H1 (cell line): ENCODE measurements at regions not wholly inside any gene's neighbourhood (a gene's known extent, or its start where the extent isn't known, plus 50 kb on each side); places are given as distances from the start of the nearest gene placed in this dataset.

ENCODE experiments used
- CTCF ChIA-PET: fragments of 300-600 bp; sonication (Branson Sonifier 250); formaldehyde crosslinking; loops from one replicate; lab custom pipeline; 2021; ENCODE audit not compliant: partially characterized antibody; lab: Charles Lee
- POLR2A ChIA-PET: fragments of 300-600 bp; sonication (Branson Sonifier 250); formaldehyde crosslinking; loops from one replicate; lab custom pipeline; 2021; ENCODE audit warnings: inconsistent platforms; ENCODE audit not compliant: partially characterized antibody; lab: Charles Lee
- DNase-seq, 2 experiments: peaks; one replicate each; pipeline versions ENCODE4 v3.0.0 to v3.0.0-alpha.2; 2010 to 2022; ENCODE audit warnings: low spot score in 2 of 2, low read depth in 1 of 2, mixed read lengths in 1 of 2
- FAIRE-seq: peaks from 2 replicates; lab custom pipeline; 2011; peaks lifted over from hg19 to GRCh38; lab: Jason Lieb, UNC
- H2AFZ ChIP-seq: 2 replicates; pipeline ENCODE4 v1.8.1; 2012; ENCODE audit warnings: low read length, inconsistent platforms
- H2AK5ac ChIP-seq: 2 replicates; pipeline ENCODE4 v1.6.1; 2013; ENCODE audit warnings: low read depth, low read length
- H2BK120ac ChIP-seq: replicated peaks from 2 replicates; pipeline ENCODE3; 2013; ENCODE audit warnings: low read depth, low read length, inconsistent platforms
- H2BK12ac ChIP-seq: 2 replicates; pipeline ENCODE4 v1.6.1; 2013; ENCODE audit warnings: low read depth, low read length
- H2BK15ac ChIP-seq: 2 replicates; pipeline ENCODE4 v1.6.1; 2013; ENCODE audit warnings: low read length
- H2BK20ac ChIP-seq: 2 replicates; pipeline ENCODE4 v1.6.1; 2013; ENCODE audit warnings: low read length
- H2BK5ac ChIP-seq: 2 replicates; pipeline ENCODE4 v1.6.1; 2013; ENCODE audit warnings: low read depth, low read length
- H3K14ac ChIP-seq: 2 replicates; pipeline ENCODE4 v1.6.1; 2013; ENCODE audit warnings: inconsistent platforms; ENCODE audit not compliant: insufficient read length
- H3K18ac ChIP-seq: 2 replicates; pipeline ENCODE4 v1.6.1; 2013; ENCODE audit warnings: low read length; ENCODE audit errors: extremely low read depth
- H3K23ac ChIP-seq: 2 replicates; pipeline ENCODE4 v1.6.1; 2013; ENCODE audit warnings: inconsistent platforms; ENCODE audit not compliant: insufficient read length
- H3K23me2 ChIP-seq: 2 replicates; pipeline ENCODE4 v1.6.1; 2013; ENCODE audit warnings: low read depth, low read length
- H3K27ac ChIP-seq: 2 replicates; pipeline ENCODE4 v1.6.1; 2011; ENCODE audit warnings: low read depth, low read length, inconsistent platforms
- H3K27me3 ChIP-seq, 4 experiments: replicated peaks in 1 of 4; 1 replicate in 1 of 4; 2 replicates in 3 of 4; pipeline versions ENCODE4 v1.6.1 to v1.8.1; 2011 to 2013; ENCODE audit warnings: low read length in 3 of 4, mild to moderate bottlenecking in 3 of 4, inconsistent platforms in 2 of 4, mixed read lengths in 2 of 4, moderate library complexity in 1 of 4; ENCODE audit not compliant: control insufficient read depth in 3 of 4, insufficient read depth in 3 of 4; ENCODE audit errors: extremely low read depth in 1 of 4
- H3K36me3 ChIP-seq, 4 experiments: 2 replicates each; pipeline versions ENCODE4 v1.6.1 to v1.8.1; 2011 to 2013; ENCODE audit warnings: mild to moderate bottlenecking in 4 of 4, low read length in 3 of 4, moderate library complexity in 2 of 4, control low read depth in 1 of 4, inconsistent platforms in 1 of 4; ENCODE audit not compliant: insufficient read depth in 4 of 4, control insufficient read depth in 2 of 4
- H3K4ac ChIP-seq: replicated peaks from 2 replicates; pipeline ENCODE3; 2013; ENCODE audit warnings: low read length, low read depth, mixed read lengths, inconsistent platforms; ENCODE audit not compliant: insufficient read length
- H3K4me1 ChIP-seq, 4 experiments: replicated peaks in 1 of 4; 1 replicate in 1 of 4; 2 replicates in 3 of 4; pipeline versions ENCODE4 v1.6.1 to v1.8.1; 2011 to 2013; ENCODE audit warnings: low read length in 3 of 4, inconsistent platforms in 2 of 4, mixed read lengths in 1 of 4; ENCODE audit not compliant: insufficient read depth in 4 of 4, control insufficient read depth in 3 of 4
- H3K4me2 ChIP-seq, 2 experiments: 2 replicates each; pipeline versions ENCODE4 v1.6.1 to v1.8.1; 2011 to 2013; ENCODE audit warnings: low read depth in 2 of 2, low read length in 2 of 2, control low read depth in 1 of 2, inconsistent platforms in 1 of 2, mild to moderate bottlenecking in 1 of 2; ENCODE audit not compliant: insufficient read depth in 1 of 2
- H3K4me3 ChIP-seq, 4 experiments: fragments of 200-600, 300-600 bp in 1 of 4; sonication (generic), shearing (Covaris generic), sonication (Bioruptor Twin) in 1 of 4; 2 replicates each; pipeline versions ENCODE4 v1.5.1 to v1.8.1; 2011 to 2016; ENCODE audit warnings: low read length in 4 of 4, low read depth in 3 of 4, control low read depth in 2 of 4, inconsistent platforms in 2 of 4, mild to moderate bottlenecking in 2 of 4, mixed read lengths in 1 of 4, moderate library complexity in 1 of 4; ENCODE audit not compliant: insufficient read depth in 2 of 4; ENCODE audit errors: extremely low read depth in 1 of 4
- H3K56ac ChIP-seq: replicated peaks from 2 replicates; pipeline ENCODE3; 2013; ENCODE audit warnings: low read depth, mild to moderate bottlenecking, mixed read lengths, low read length, inconsistent platforms; ENCODE audit not compliant: insufficient read length
- H3K79me1 ChIP-seq: 2 replicates; pipeline ENCODE4 v1.6.1; 2013; ENCODE audit warnings: low read depth, low read length, control low read depth
- H3K79me2 ChIP-seq, 2 experiments: 2 replicates each; pipeline versions ENCODE4 v1.6.1 to v1.8.1; 2012 to 2013; ENCODE audit warnings: low read length in 2 of 2, mild to moderate bottlenecking in 2 of 2, inconsistent platforms in 1 of 2; ENCODE audit not compliant: insufficient read depth in 2 of 2, control insufficient read depth in 1 of 2
- H3K9ac ChIP-seq, 4 experiments: replicated peaks in 1 of 4; 1 replicate in 1 of 4; 2 replicates in 3 of 4; pipeline versions ENCODE4 v1.6.1 to v1.8.1; 2011 to 2013; ENCODE audit warnings: low read depth in 3 of 4, low read length in 3 of 4, control low read depth in 2 of 4, mild to moderate bottlenecking in 2 of 4, moderate library complexity in 2 of 4, inconsistent platforms in 1 of 4; ENCODE audit errors: extremely low read depth in 1 of 4
- H3K9me3 ChIP-seq, 2 experiments: 2 replicates each; pipeline versions ENCODE4 v1.6.1 to v1.8.1; 2012 to 2013; ENCODE audit warnings: mild to moderate bottlenecking in 2 of 2, moderate library complexity in 2 of 2, control low read depth in 1 of 2, inconsistent platforms in 1 of 2, low read depth in 1 of 2, low read length in 1 of 2, mixed read lengths in 1 of 2; ENCODE audit not compliant: insufficient read depth in 2 of 2
- H4K20me1 ChIP-seq, 2 experiments: replicated peaks in 1 of 2; 2 replicates each; pipeline versions ENCODE3 to v1.8.1; 2011 to 2013; ENCODE audit warnings: inconsistent platforms in 2 of 2, low read length in 2 of 2, mild to moderate bottlenecking in 1 of 2; ENCODE audit not compliant: insufficient read depth in 2 of 2, control insufficient read depth in 1 of 2
- H4K5ac ChIP-seq: 2 replicates; pipeline ENCODE4 v1.6.1; 2013; ENCODE audit warnings: low read length, low read depth, mixed read lengths, inconsistent platforms; ENCODE audit not compliant: insufficient read length
- H4K8ac ChIP-seq: 2 replicates; pipeline ENCODE4 v1.8.0; 2013; ENCODE audit warnings: mild to moderate bottlenecking, moderate library complexity, low read length, inconsistent platforms; ENCODE audit not compliant: insufficient read depth; ENCODE audit errors: extremely low read depth
- H4K91ac ChIP-seq: replicated peaks from 2 replicates; pipeline ENCODE3; 2013; ENCODE audit warnings: low read length, mixed read lengths, inconsistent platforms; ENCODE audit not compliant: insufficient read length
- CBX5 ChIP-seq: fragments of 300-800, 300-1000 bp; sonication (generic); IDR thresholded peaks from 2 replicates; pipeline ENCODE4 v1.7.1; 2016; ENCODE audit warnings: antibody characterized with exemption, low read length, low read depth
- CEBPB ChIP-seq: IDR thresholded peaks from 2 replicates; pipeline ENCODE4 v1.6.1; 2012; ENCODE audit warnings: low read depth, low read length
- CTBP2 ChIP-seq: IDR thresholded peaks from 2 replicates; pipeline ENCODE4 v1.7.0; 2011; ENCODE audit warnings: borderline replicate concordance, mild to moderate bottlenecking, moderate library complexity, mixed read lengths, low read length; ENCODE audit not compliant: insufficient read depth, insufficient read length
- EZH2 ChIP-seq: fragments of 200-600 bp; sonication (generic); IDR thresholded peaks from 2 replicates; pipeline ENCODE4 v1.7.1; 2012; ENCODE audit warnings: low read depth, mild to moderate bottlenecking, moderate library complexity, low read length, inconsistent platforms; ENCODE audit not compliant: severe bottlenecking
- HDAC2 ChIP-seq, 2 experiments: fragments of 300-600 bp in 1 of 2; sonication (generic) in 1 of 2; IDR thresholded peaks; 2 replicates each; pipeline ENCODE4 v1.6.1; 2011 to 2012; ENCODE audit warnings: low read depth in 2 of 2, low read length in 2 of 2, mild to moderate bottlenecking in 2 of 2, moderate library complexity in 2 of 2, borderline replicate concordance in 1 of 2, inconsistent platforms in 1 of 2
- PHF8 ChIP-seq: fragments of 200-600 bp; sonication (generic); conservative IDR thresholded peaks from 2 replicates; pipeline ENCODE4 v1.7.1; 2012; ENCODE audit warnings: low read depth, mild to moderate bottlenecking, inconsistent platforms, low read length, moderate library complexity
- POU5F1 ChIP-seq: IDR thresholded peaks from 2 replicates; pipeline ENCODE4 v1.6.1; 2011; ENCODE audit warnings: low read depth, mild to moderate bottlenecking, low read length, moderate library complexity
- SIRT6 ChIP-seq: IDR thresholded peaks from one replicate; pipeline ENCODE4 v1.7.1; 2012; ENCODE audit warnings: low read length, inconsistent platforms
- SP4 ChIP-seq: IDR thresholded peaks from 2 replicates; pipeline ENCODE4 v1.6.1; 2012; ENCODE audit warnings: low read length, inconsistent platforms
- SRF ChIP-seq: IDR thresholded peaks from 2 replicates; pipeline ENCODE4 v1.6.1; 2011; ENCODE audit warnings: mild to moderate bottlenecking, low read depth, low read length, moderate library complexity
- TAF1 ChIP-seq: IDR thresholded peaks from 2 replicates; pipeline ENCODE4 v1.6.1; 2011; ENCODE audit warnings: mild to moderate bottlenecking, low read depth, low read length
- TAF7 ChIP-seq: optimal IDR thresholded peaks from 2 replicates; pipeline ENCODE3; 2011; ENCODE audit warnings: low read depth, mild to moderate bottlenecking, inconsistent platforms, low read length, moderate library complexity, borderline replicate concordance
- TBP ChIP-seq: IDR thresholded peaks from 2 replicates; pipeline ENCODE4 v1.6.1; 2011; ENCODE audit warnings: low read depth, low read length, improper control_type of control experiment
- TEAD4 ChIP-seq: IDR thresholded peaks from 2 replicates; pipeline ENCODE4 v1.6.1; 2012; ENCODE audit warnings: low read depth, low read length, inconsistent platforms, mixed read lengths
- ZNF274 ChIP-seq: IDR thresholded peaks from 2 replicates; pipeline ENCODE4 v1.7.0; 2012; ENCODE audit warnings: low read length, borderline replicate concordance; ENCODE audit errors: extremely low read depth
- WGBS, 2 experiments: shearing (Covaris generic) in 1 of 2; methylation state at CpG; one replicate each; pipeline versions ENCODE4 v1.1.6 to v1.1.7; 2013 to 2015; ENCODE audit warnings: low lambda C conversion rate in 2 of 2, mixed read lengths in 2 of 2, inconsistent platforms in 1 of 2, low coverage in 1 of 2, missing lambda C conversion rate in 1 of 2; ENCODE audit not compliant: insufficient replicate concordance in 2 of 2, insufficient coverage in 1 of 2, insufficient read length in 1 of 2; ENCODE audit errors: extremely low coverage in 1 of 2, missing lambda C conversion rate in 1 of 2; 5-methylcytosine and 5-hydroxymethylcytosine counted together

GRCh38 chr2:11939523-11939922, 193.1 kb downstream of the LPIN1 start:
- no peak overlapping the region for H4K91ac ChIP-seq
- H3K27me3 ChIP-seq = no peaks in the 10 kb centered on the region
- H3K56ac ChIP-seq = no peak overlapping the region
- no peaks in the 10 kb centered on the region for H3K23me2 ChIP-seq
- no peak overlapping the region for H2BK20ac ChIP-seq
- TF ChIP-seq SRF = no peak
- no peak for TF ChIP-seq HDAC2 (IDR thresholded peaks at IDR 0.05; ENCODE audit: borderline replicate concordance in 1 of 2, low read depth in 2 of 2, low read length in 2 of 2)
- TF ChIP-seq TAF7 = no peak
- TF ChIP-seq SP4 = no peak
- TF ChIP-seq TEAD4 = no peak
- TF ChIP-seq CBX5 = no peak
- no peak for TF ChIP-seq PHF8
- no peak for TF ChIP-seq POU5F1
- TF ChIP-seq CTBP2 = no peak
- no peak for TF ChIP-seq TBP
- no peak for TF ChIP-seq EZH2
- no peak for TF ChIP-seq CEBPB
- no peak for TF ChIP-seq ZNF274
- no peak for TF ChIP-seq SIRT6
- TF ChIP-seq TAF1 = no peak
- no peaks in the 10 kb centered on the region for H3K4me1 ChIP-seq
- H4K5ac ChIP-seq = no peak overlapping the region
- H3K9me3 ChIP-seq = no peaks in the 10 kb centered on the region
- H4K8ac ChIP-seq = no peak overlapping the region
- 84 to 100% methylated on average over 1 to 2 of the region's 2 CpGs for WGBS, 2 experiments
- no peaks in the 10 kb centered on the region for H3K36me3 ChIP-seq
- H2BK5ac ChIP-seq = no peak overlapping the region
- no peak overlapping the region for H3K4ac ChIP-seq
- ChIA-PET CTCF (interaction anchor here (0.7 to 1.5 kb wide), 4 partner anchors 75 to 110 kb away, joined by 3 read pairs; no protein-coding TSS in a partner anchor), POLR2A (no interaction called here)
- no peak overlapping the region for H3K4me2 ChIP-seq
- H3K14ac ChIP-seq = no peak overlapping the region
- H2BK12ac ChIP-seq = no peak overlapping the region
- no peaks in the 10 kb centered on the region for H3K79me2 ChIP-seq
- H3K18ac ChIP-seq = no peak overlapping the region
- H3K9ac ChIP-seq = no peak overlapping the region
- no peak overlapping the region for H3K23ac ChIP-seq
- H2AFZ ChIP-seq = no peak overlapping the region
- H3K79me1 ChIP-seq = no peaks in the 10 kb centered on the region
- no peak overlapping the region for H2BK15ac ChIP-seq
- no peak overlapping the region for H2BK120ac ChIP-seq
- no peaks in the 10 kb centered on the region for H4K20me1 ChIP-seq
- no peak overlapping the region for H2AK5ac ChIP-seq
- FAIRE-seq (no peak), DNase-seq (no peak)
- H3K27ac ChIP-seq = no peak overlapping the region
- H3K4me3 ChIP-seq = no peak overlapping the region
